ENCODE measurements at regions not wholly inside any gene's neighbourhood (a gene's known extent, or its start where the extent isn't known, plus 50 kb on each side); places are given as distances from the start of the nearest gene placed in this dataset.

GRCh38 chr10:128614016-128614605 lies 487.9 kb upstream of the MKI67 start:
- no peak for TF ChIP-seq CTCF (IDR thresholded peaks at IDR 0.05; ENCODE audit: low read length)
- TF ChIP-seq EZH2 (IDR thresholded peaks at IDR 0.05; ENCODE audit: borderline replicate concordance, low read length), result no peak
